PC-3 (cell line): ENCODE measurements at regions not wholly inside any gene's neighbourhood (a gene's known extent, or its start where the extent isn't known, plus 50 kb on each side); places are given as distances from the start of the nearest gene placed in this dataset.

Source experiments
- ATAC-seq: fragments of 200-7000 bp; cut with Tn5 transposase; 2 replicates; pipeline ENCODE4 v1.9.1; 2020; ENCODE audit warnings: mild to moderate bottlenecking, moderate library complexity
- BruUV-seq: library from RNA; stranded (reverse); fragments of 400-500 nt; replicated peaks from 2 replicates; lab custom pipeline; 2021; lab: Mats Ljungman, UMichigan
- CTCF ChIA-PET: fragments of 300-600 bp; sonication (Branson Sonifier 250); formaldehyde crosslinking; loops from one replicate; lab custom pipeline; 2022; ENCODE audit warnings: antibody characterized with exemption; lab: Charles Lee
- POLR2A ChIA-PET: fragments of 300-600 bp; sonication (Branson Sonifier 250); formaldehyde crosslinking; loops from one replicate; lab custom pipeline; 2022; ENCODE audit warnings: antibody characterized with exemption; ENCODE audit not compliant: unreplicated experiment; lab: Charles Lee
- DNase-seq: peaks from one replicate; pipeline ENCODE4 v3.0.0-alpha.2; 2015
- H2AFZ ChIP-seq: fragments of 300-600 bp; sonication (generic); 2 replicates; pipeline ENCODE4 v1.6.0; 2016; ENCODE audit warnings: antibody characterized with exemption, low read length
- H3F3A ChIP-seq: fragments of 300-600 bp; sonication (generic); one replicate; pipeline ENCODE4 v1.6.0; 2017; ENCODE audit warnings: antibody characterized with exemption, low read length, control low read depth, mild to moderate bottlenecking; ENCODE audit not compliant: unreplicated experiment
- H3K27ac ChIP-seq: fragments of 300-600 bp; sonication (generic); 2 replicates; pipeline ENCODE4 v1.5.1; 2016; ENCODE audit warnings: mild to moderate bottlenecking, low read length
- H3K27me3 ChIP-seq: fragments of 300-600 bp; sonication (generic); 2 replicates; pipeline ENCODE4 v1.6.1; 2016; ENCODE audit warnings: low read length, mixed read lengths
- H3K36me3 ChIP-seq: fragments of 300-600 bp; sonication (generic); 2 replicates; pipeline ENCODE4 v1.6.1; 2016; ENCODE audit warnings: low read depth, mixed run types, low read length, mixed read lengths
- H3K4me1 ChIP-seq: fragments of 300-600 bp; sonication (generic); 2 replicates; pipeline ENCODE4 v1.5.1; 2016; ENCODE audit warnings: low read length; ENCODE audit not compliant: insufficient read depth
- H3K4me2 ChIP-seq: fragments of 300-600 bp; sonication (generic); 2 replicates; pipeline ENCODE4 v1.6.0; 2016; ENCODE audit warnings: low read length
- H3K4me3 ChIP-seq: fragments of 300-600 bp; sonication (generic); 2 replicates; pipeline ENCODE4 v1.5.1; 2016; ENCODE audit warnings: mild to moderate bottlenecking, low read length, mixed read lengths
- H3K79me2 ChIP-seq: fragments of 300-600 bp; sonication (generic); 2 replicates; pipeline ENCODE4 v1.6.1; 2017; ENCODE audit warnings: low read length, mixed read lengths
- H3K9ac ChIP-seq: fragments of 300-600 bp; sonication (generic); 2 replicates; pipeline ENCODE4 v1.6.0; 2016; ENCODE audit warnings: mild to moderate bottlenecking, low read length
- H3K9me2 ChIP-seq: fragments of 300-600 bp; sonication (generic); replicated peaks from 2 replicates; pipeline ENCODE4 v1.6.1; 2016; ENCODE audit warnings: mixed run types, low read length, mixed read lengths
- H3K9me3 ChIP-seq: fragments of 300-600 bp; sonication (generic); 2 replicates; pipeline ENCODE4 v1.6.1; 2016; ENCODE audit warnings: low read length, mixed read lengths
- H4K20me1 ChIP-seq: fragments of 300-600 bp; sonication (generic); 2 replicates; pipeline ENCODE4 v1.6.1; 2016; ENCODE audit warnings: low read length, mixed read lengths
- EZH2 ChIP-seq: fragments of 300-600 bp; sonication (generic); IDR thresholded peaks from one replicate; pipeline ENCODE4 v1.6.1; 2017; ENCODE audit warnings: antibody characterized with exemption, mild to moderate bottlenecking, low read length; ENCODE audit not compliant: unreplicated experiment
- EZH2phosphoT487 ChIP-seq: fragments of 300-600 bp; sonication (generic); IDR thresholded peaks from 2 replicates; pipeline ENCODE4 v1.6.1; 2018; ENCODE audit warnings: mild to moderate bottlenecking, antibody characterized with exemption, low read length, borderline replicate concordance
- intact Hi-C: fragments of 100-400 bp; cut with micrococcal nuclease; formaldehyde crosslinking; loops from 2 replicates; pipeline ENCODE4 v1.9.0; 2023
- TF ChIP-seq, protein P1 (sequence below): fragments of 300-600 bp; sonication (generic); conservative IDR thresholded peaks from 2 replicates; pipeline ENCODE4 v1.5.1; 2017; ENCODE audit warnings: antibody characterized with exemption, low read depth, mild to moderate bottlenecking, low read length

- no peak for ATAC-seq
- Histone ChIP-seq H3K4me3 (no peak overlapping the region), H2AFZ (no peak overlapping the region), H3K9me3 (no peaks in the 10 kb centered on the region), H3K4me1 (peaks cover 23% of the 10 kb centered on the region), H3K9me2 (no peaks in the 10 kb centered on the region; the same call in 1 of the 2 replicates), H3K79me2 (no peaks in the 10 kb centered on the region), H3F3A (peaks cover 3% of the 10 kb centered on the region), H3K27ac (no peak overlapping the region), H3K4me2 (no peak overlapping the region), H3K36me3 (no peaks in the 10 kb centered on the region), H3K9ac (no peak overlapping the region), H3K27me3 (no peaks in the 10 kb centered on the region), H4K20me1 (no peaks in the 10 kb centered on the region)
- TF ChIP-seq, protein P1, sequence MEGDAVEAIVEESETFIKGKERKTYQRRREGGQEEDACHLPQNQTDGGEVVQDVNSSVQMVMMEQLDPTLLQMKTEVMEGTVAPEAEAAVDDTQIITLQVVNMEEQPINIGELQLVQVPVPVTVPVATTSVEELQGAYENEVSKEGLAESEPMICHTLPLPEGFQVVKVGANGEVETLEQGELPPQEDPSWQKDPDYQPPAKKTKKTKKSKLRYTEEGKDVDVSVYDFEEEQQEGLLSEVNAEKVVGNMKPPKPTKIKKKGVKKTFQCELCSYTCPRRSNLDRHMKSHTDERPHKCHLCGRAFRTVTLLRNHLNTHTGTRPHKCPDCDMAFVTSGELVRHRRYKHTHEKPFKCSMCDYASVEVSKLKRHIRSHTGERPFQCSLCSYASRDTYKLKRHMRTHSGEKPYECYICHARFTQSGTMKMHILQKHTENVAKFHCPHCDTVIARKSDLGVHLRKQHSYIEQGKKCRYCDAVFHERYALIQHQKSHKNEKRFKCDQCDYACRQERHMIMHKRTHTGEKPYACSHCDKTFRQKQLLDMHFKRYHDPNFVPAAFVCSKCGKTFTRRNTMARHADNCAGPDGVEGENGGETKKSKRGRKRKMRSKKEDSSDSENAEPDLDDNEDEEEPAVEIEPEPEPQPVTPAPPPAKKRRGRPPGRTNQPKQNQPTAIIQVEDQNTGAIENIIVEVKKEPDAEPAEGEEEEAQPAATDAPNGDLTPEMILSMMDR, result no peak
- TF ChIP-seq EZH2 (no peak), EZH2phosphoT487 (no peak)
- no TSS peak for BruUV-seq
- intact Hi-C loops, result no loop called here
- POLR2A ChIA-PET, result no interaction called here
- CTCF ChIA-PET, result no interaction called here
- no peak for DNase-seq
Observed at GRCh38 chr21:28627261-28627660, 365.4 kb downstream of the LTN1 start.

DNA sequence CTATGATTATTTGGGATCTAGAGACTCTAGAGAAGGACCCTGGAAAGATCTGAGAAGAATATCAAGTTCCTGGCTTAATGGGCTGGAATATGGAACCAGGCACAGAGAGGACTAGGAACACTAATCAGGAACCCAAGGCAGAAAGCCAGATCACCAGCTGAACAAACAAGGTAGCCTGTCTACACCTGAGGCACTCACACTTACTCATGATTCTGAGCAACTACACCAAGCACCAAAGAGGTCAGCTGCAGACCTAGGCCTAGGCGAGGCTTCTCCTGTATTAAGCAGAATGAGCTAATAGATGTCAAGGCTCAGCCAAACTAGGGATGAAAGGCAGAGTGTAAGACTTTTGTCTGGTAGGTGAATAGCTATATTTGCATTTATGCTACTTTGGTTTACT, 368.1 kb downstream of the LTN1 start:
- peak overlapping the region; percentile 32; the same call in 1 of the 2 replicates for H3K9ac ChIP-seq
- BruUV-seq, result no TSS peak
- no peaks in the 10 kb centered on the region for H3K9me3 ChIP-seq
- H3K4me1 ChIP-seq, result peaks cover 9% of the 10 kb centered on the region
- H3F3A ChIP-seq, result no peaks in the 10 kb centered on the region
- H2AFZ ChIP-seq, result 0 out of 2 replicates have a peak overlapping the region, but pooled peaks have one; percentile 27
- no peak overlapping the region for H3K4me2 ChIP-seq
- ATAC-seq, result peak; percentile 90
- H4K20me1 ChIP-seq, result no peaks in the 10 kb centered on the region
- ChIA-PET CTCF (no interaction called here), POLR2A (interaction anchor here (0.6 kb wide), 1 partner anchor 87 kb away, joined by 3 read pairs; no protein-coding TSS in a partner anchor)
- peak; percentile 86 for DNase-seq
- H3K27me3 ChIP-seq, result no peaks in the 10 kb centered on the region
- H3K27ac ChIP-seq, result peak overlapping the region; percentile 58
- H3K9me2 ChIP-seq, result no peaks in the 10 kb centered on the region; the same call in 1 of the 2 replicates
- intact Hi-C loops, result no loop called here
- no peak overlapping the region for H3K4me3 ChIP-seq
- no peak for TF ChIP-seq EZH2
- TF ChIP-seq, protein P1, result no peak
- no peak for TF ChIP-seq EZH2phosphoT487
- no peaks in the 10 kb centered on the region for H3K36me3 ChIP-seq
- no peaks in the 10 kb centered on the region for H3K79me2 ChIP-seq

GRCh38 chr21:28617300-28617699, 375.4 kb downstream of the LTN1 start:
- Histone ChIP-seq H3K9ac (no peak overlapping the region), H3K4me2 (no peak overlapping the region), H3K79me2 (no peaks in the 10 kb centered on the region), H3K4me3 (no peak overlapping the region), H3K9me2 (no peaks in the 10 kb centered on the region), H3K9me3 (no peaks in the 10 kb centered on the region), H2AFZ (no peak overlapping the region), H3K36me3 (no peaks in the 10 kb centered on the region), H3K4me1 (no peaks in the 10 kb centered on the region), H3F3A (no peaks in the 10 kb centered on the region), H3K27me3 (no peaks in the 10 kb centered on the region), H4K20me1 (no peaks in the 10 kb centered on the region), H3K27ac (no peak overlapping the region)
- DNase-seq, result no peak
- BruUV-seq, result no TSS peak
- ChIA-PET POLR2A (no interaction called here), CTCF (no interaction called here)
- TF ChIP-seq, protein P1, result no peak
- no peak for TF ChIP-seq EZH2
- no peak for TF ChIP-seq EZH2phosphoT487
- no peak for ATAC-seq
- intact Hi-C loops, result no loop called here
